ENCODE measurements at regions not wholly inside any gene's neighbourhood (a gene's known extent, or its start where the extent isn't known, plus 50 kb on each side); places are given as distances from the start of the nearest gene placed in this dataset.
"Not testable (repeated sequence)": the region's sequence is repeated elsewhere in the genome, so short reads cannot be mapped to it uniquely, and the experiment has no call there.

DNA sequence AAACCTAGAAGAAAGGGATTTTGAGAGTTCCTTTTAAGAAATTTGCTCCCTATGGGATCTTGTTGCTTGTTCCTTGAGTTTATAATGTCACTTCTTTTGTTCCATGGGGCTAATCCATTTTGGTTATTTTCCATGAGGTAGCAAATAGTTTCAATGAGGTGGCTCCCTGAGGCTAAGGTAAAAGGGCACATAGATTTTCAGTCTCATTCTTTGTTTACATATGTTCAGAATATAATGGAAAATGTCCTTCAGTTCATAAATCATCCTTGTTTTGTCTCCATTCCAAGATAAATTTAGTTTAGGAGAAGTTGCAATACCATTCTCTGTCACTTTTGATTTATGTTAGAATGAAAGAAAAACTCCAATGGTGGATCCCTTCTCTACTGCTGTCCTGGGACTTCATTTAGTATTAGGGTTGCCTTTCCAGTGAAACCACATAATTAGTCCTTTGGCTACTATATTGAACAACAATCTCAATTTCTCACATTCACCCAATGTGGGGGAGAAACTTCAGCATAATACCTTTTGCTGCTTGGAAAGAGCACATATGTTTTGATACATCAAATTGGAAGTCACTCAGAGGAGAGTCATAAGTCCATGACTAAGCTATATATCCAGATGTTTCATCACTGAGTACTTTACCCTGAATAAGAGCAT lies 80.9 kb upstream of the ADAMTS5 start:
- no peak for DNase-seq
- no peak for TF ChIP-seq POLR2A (IDR thresholded peaks at IDR 0.05; ENCODE audit: low read length)
- TF ChIP-seq GATA1 (IDR thresholded peaks at IDR 0.05; ENCODE audit: low read depth, low read length) = no peak

DNA sequence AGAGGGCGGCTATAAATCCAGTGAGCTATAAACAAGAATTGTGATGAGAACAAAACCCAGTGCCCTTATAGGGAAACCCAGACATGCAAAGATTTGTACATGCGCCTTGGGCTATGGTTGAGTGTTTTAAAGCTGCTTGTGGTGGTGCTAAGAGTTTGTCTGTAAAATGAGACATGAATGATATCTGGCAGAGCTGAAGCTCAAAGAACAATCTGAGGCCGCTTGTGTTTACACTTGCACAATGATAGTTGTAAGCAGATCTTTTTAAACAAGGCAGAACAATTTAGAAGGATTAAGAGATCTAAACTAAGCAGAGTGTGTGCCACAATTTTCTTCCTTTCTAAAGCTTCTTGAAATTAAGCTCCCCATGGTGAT lies 80.4 kb upstream of the ADAMTS5 start:
- TF ChIP-seq POLR2A (IDR thresholded peaks at IDR 0.05; ENCODE audit: low read length) (no peak), GATA1 (IDR thresholded peaks at IDR 0.05; ENCODE audit: low read depth, low read length) (no peak)

DNA sequence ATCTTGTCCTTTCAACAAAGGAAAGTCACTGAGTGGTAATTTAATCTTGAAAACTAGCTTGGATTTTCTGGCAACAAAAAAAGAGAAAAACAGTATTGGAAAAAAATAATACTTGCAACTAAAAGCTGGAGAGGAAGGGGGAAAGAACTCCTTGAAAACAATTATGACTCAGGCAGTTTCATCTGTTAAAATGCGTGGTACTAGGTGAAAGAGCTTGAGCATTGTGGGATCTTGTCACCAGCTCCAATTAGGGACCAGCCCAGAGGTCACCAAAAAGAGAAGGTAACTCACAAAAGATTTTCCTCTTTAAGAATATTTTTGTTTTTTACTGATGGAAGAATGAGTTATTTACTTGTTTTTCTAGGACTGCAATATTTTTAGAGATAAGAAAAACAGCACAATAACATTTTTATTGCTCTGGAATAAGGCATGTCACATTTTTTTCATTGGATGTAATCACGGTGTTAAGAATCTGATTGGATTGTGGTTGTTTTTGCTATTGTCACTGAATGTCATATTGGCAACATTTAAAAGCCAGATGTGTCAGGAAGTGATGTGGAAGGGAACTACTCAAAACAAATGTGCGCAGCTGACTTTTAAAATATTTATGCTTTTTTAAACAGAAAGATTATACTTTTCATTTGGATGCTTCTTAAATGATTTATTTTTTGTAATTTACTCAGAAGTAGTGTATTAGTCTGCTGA lies 78.5 kb upstream of the ADAMTS5 start:
- no peak for DNase-seq
- no peak for TF ChIP-seq POLR2A (IDR thresholded peaks at IDR 0.05; ENCODE audit: low read length)
- TF ChIP-seq GATA1 (IDR thresholded peaks at IDR 0.05; ENCODE audit: low read depth, low read length) = no peak

More for the DNA sequence above, 80.4 kb upstream of the ADAMTS5 start:
- no peak for DNase-seq

DNA sequence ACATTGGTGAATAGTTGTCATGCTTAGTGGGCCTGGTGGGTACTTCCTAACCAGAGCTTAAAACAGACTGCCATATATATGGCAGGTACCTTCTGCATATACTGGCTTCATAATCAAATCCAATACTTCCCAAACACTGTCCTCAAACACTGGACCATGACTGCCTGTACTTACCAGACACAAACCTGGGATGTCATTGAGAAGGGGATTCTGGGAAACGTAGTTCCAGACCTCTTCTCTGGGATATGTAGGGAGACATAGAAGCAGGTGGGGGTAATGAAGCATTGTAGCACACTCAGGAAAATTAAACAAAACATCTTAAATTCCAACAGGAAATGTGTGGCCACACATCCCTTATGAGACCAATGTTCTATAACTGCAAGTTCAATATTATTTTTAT lies 76.5 kb upstream of the ADAMTS5 start:
- no peak for TF ChIP-seq POLR2A (IDR thresholded peaks at IDR 0.05; ENCODE audit: low read length)
- no peak for TF ChIP-seq GATA1 (IDR thresholded peaks at IDR 0.05; ENCODE audit: low read depth, low read length)
- DNase-seq = no peak

DNA sequence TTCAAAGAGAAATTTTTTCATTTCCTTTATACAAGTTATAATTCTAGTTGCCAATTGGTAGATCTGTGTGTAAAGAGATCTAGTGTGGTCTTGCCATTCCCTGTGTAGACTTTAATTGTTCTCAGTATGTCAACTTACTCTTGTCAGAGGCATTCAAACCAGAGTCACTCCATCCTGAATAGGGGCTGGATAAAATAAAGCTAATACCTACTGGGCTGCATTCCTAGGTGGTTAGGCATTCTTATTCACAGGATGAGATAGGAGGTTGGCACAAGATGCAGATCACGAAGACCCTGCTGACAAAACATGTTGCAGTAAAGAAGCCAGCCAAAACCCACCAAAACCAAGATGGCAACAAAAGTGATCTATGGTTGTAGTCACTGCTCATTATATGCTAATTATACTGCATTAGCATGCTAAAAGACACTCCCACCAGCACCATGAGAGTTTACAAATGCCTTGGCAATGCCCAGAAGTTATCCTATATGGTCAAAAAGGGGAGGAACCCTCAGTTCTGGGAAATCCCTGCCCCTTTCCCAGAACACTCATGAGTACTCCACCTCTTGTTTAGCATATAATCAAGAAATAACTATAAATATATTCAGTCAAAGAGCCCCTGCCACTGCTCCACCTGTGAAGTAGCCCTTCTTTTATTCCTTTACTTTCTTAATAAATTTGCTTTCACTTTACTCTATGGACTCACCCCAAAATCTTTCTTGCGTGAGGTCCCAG lies 74.0 kb upstream of the ADAMTS5 start:
- no peak for TF ChIP-seq POLR2A (IDR thresholded peaks at IDR 0.05; ENCODE audit: low read length)
- TF ChIP-seq GATA1 (IDR thresholded peaks at IDR 0.05; ENCODE audit: low read depth, low read length) = no peak
- no peak for DNase-seq

DNA sequence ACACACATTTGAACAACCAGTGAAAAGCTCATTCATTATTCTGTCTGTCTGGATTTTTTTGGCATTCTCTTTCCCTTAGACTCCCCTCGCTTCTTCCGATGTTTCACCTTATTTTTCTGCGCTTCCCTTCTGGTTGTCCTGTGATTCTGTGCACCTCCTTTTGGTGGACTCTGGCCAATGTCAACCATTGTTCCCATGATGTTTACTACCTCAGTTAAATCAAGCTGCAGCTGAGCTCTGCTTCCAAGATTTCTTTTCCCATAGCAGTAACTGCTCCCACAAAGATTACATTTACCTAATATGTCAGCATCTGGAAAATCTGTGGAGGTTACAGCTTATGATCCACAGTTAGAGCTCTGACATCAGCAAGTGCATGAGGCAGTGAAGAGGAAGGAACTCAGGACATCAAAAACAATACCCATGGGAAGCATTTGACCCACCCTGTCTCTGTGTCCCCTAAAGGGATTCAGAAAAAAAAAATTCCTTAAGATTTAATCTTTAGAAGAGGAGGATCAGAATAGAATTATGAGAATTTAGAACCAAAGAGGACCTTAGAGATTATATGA lies 69.9 kb upstream of the ADAMTS5 start:
- no peak for DNase-seq
- TF ChIP-seq GATA1 (IDR thresholded peaks at IDR 0.05; ENCODE audit: low read depth, low read length) = no peak
- TF ChIP-seq POLR2A (IDR thresholded peaks at IDR 0.05; ENCODE audit: low read length) = no peak

DNA sequence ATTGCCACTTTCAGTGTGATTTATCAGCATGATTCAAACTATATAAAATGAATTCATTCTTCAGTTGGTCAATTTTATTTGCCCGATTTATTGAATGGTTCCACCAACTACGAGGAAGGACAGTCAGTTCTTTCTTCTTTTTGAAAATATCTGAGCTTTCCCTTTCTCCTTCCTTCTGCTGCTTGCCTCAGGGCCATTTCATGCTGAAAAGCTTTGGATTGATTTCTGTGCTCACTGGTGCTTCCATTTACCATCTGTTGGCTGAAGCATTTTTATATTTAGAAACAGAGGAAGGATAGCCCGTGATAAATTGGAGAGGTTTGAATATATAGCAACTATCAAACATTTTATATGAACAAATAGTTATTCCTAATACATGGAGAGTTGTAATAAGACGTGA lies 68.9 kb upstream of the ADAMTS5 start:
- no peak for DNase-seq
- no peak for TF ChIP-seq GATA1 (IDR thresholded peaks at IDR 0.05; ENCODE audit: low read depth, low read length)
- TF ChIP-seq POLR2A (IDR thresholded peaks at IDR 0.05; ENCODE audit: low read length) = no peak

DNA sequence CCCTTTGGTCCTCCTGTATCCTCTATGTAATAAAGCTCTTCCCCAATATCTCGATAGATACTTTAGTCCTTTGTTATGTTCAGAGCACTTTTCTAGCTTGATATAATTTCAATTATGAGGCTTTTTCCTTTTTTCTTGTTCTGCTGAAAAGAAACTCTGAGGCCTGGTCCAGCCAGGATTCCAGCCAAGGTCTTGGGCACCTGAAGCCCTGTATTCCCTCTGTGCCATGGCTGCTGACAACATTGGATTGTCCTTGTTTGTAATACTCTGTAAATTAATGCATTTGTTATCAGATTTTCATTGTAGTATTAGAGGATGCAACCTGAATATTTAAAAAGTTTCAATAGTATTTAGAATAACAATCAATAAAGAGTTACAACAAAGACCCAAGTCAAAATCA lies 67.9 kb upstream of the ADAMTS5 start:
- DNase-seq = no peak
- TF ChIP-seq POLR2A (IDR thresholded peaks at IDR 0.05; ENCODE audit: low read length) (no peak), GATA1 (IDR thresholded peaks at IDR 0.05; ENCODE audit: low read depth, low read length) (no peak)

DNA sequence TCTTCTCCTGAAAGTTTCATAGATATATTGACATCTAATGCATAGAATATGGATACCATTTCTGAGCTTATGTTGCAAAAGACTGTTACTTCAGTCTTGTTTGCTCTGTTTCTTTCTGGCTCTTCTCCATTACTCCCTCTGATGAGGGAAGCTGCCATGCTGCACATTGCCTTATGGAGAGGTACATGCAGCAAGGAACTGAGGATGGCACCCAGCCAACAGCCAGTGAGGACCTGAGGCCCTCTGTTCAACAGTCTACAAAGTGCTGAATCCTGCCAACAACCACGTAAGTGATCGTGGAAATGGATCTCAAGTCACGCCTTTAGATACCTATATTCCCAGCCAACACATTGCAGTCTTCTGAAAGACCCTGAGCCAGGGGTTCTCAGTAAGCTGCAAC lies 66.6 kb upstream of the ADAMTS5 start:
- no peak for TF ChIP-seq GATA1 (IDR thresholded peaks at IDR 0.05; ENCODE audit: low read depth, low read length)
- no peak for TF ChIP-seq POLR2A (IDR thresholded peaks at IDR 0.05; ENCODE audit: low read length)
- no peak for DNase-seq

DNA sequence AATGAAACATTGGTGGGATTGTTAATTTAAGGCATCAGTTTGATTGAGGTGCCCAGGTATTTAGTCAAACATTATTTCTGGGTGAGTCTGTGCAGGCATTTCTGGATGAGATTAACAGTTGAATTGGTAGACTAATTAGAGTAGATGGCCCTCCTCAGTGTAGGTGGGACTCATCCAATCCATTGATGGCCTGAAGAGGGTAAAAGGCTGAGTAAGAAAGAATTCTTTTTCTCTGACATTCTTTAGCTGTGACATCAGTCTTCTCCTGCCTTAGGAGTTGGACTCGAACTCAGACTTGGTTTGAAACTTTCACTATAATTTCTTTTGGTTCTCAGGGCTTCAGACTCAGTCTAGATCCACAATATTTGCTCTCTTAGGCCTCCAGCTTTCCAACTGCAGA lies 59.6 kb upstream of the ADAMTS5 start:
- no peak for DNase-seq
- TF ChIP-seq POLR2A (IDR thresholded peaks at IDR 0.05; ENCODE audit: low read length) = no peak
- no peak for TF ChIP-seq GATA1 (IDR thresholded peaks at IDR 0.05; ENCODE audit: low read depth, low read length)

DNA sequence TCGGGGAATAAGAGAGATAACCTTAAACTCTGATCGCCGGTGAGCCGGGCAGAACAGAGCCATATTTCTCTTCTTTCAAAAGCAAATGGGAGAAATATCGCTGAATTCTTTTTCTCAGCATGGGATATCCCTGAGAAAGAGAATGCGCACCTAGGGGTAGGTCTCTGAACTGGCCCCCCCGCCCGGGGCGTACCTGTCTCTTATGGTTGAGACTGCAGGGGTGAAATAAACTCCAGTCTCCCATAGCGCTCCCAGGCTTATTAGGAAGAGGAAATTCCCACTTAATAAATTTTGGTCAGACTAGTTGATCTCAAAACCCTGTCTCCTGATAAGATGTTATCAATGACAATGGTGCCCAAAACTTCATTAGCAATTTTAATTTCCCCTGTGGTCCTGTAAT lies 58.8 kb upstream of the ADAMTS5 start:
- not testable (repeated sequence) for DNase-seq

DNA sequence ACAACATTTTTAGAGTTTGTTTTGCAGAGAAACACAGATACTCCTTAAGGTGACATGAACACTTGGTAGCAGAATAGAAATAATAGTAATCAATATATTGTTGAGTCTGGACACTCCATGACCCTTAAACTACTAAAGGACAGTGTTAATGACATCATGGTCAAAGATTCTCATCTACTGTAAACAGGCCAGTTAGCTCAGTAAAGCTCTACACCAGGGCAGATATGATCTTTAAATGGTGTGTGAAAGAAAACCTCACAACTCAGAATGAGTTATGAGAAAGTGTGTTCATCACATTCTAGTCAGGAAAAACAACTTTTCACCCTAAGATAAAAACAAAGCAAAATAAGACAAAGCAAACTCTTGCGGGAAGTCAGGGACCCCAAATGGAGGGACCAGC lies 58.1 kb upstream of the ADAMTS5 start:
- TF ChIP-seq GATA1 (IDR thresholded peaks at IDR 0.05; ENCODE audit: low read depth, low read length) = no peak
- TF ChIP-seq POLR2A (IDR thresholded peaks at IDR 0.05; ENCODE audit: low read length) = no peak
- DNase-seq = no peak

DNA sequence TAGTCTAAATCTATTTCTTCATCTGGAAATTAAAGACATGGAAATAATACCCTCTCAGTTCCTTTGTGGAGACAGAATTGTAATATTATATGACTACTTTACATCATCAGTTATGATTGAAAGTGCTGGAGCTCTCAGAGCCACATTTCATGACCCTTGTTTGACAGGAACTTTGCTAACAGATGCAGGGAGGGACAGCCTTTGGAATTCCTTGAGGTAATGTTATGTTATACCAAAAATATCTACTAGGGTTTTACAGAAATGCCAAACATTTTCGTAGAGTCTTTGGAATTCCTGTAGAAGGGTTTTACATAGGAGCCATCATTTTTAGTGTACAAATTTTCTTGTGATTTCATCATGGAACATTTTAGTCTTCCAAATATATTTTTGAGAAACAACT lies 57.4 kb upstream of the ADAMTS5 start:
- no peak for DNase-seq
- TF ChIP-seq POLR2A (IDR thresholded peaks at IDR 0.05; ENCODE audit: low read length) (no peak), GATA1 (IDR thresholded peaks at IDR 0.05; ENCODE audit: low read depth, low read length) (no peak)

DNA sequence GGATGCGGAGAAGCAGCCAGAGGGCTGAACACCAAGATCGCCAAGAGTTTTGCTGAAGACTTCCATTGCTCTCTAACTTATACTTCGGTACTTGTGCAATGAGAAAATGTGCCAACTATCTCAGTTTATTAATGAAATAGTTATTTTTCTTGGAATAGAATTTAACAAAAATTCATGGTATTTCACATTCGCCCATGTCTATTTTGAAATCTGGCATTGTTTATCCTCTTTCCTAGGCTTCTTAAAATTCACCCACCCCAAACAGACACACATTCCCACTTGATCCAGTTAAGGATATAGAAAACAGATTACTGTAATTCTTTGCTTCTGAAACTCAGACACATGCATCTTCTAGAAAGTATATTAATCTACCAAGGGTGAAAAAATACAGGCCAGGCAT lies 56.3 kb upstream of the ADAMTS5 start:
- DNase-seq = no peak

More for the DNA sequence above, 56.3 kb upstream of the ADAMTS5 start:
- TF ChIP-seq POLR2A (IDR thresholded peaks at IDR 0.05; ENCODE audit: low read length) = no peak
- no peak for TF ChIP-seq GATA1 (IDR thresholded peaks at IDR 0.05; ENCODE audit: low read depth, low read length)
